Vagina (tissue), 2 donors: ENCODE measurements at regions not wholly inside any gene's neighbourhood (a gene's known extent, or its start where the extent isn't known, plus 50 kb on each side); places are given as distances from the start of the nearest gene placed in this dataset.

Experiments used
- DNase-seq, 2 donors: peaks; one replicate each; pipeline ENCODE4 v3.0.0-alpha.2; 2017; ENCODE audit errors: extremely low spot score in 2 of 2
- H3K27ac ChIP-seq: fragments of 200-600 bp; sonication (generic); one replicate; pipeline ENCODE4 v1.5.1; 2019
- H3K27me3 ChIP-seq: fragments of 200-600 bp; sonication (generic); one replicate; pipeline ENCODE4 v1.5.1; 2019
- H3K36me3 ChIP-seq, 2 donors: fragments of 200-600 bp; sonication (generic); one replicate each; pipeline ENCODE4 v1.5.1; 2017 to 2019
- H3K4me1 ChIP-seq: fragments of 200-600 bp; sonication (generic); one replicate; pipeline ENCODE4 v1.5.1; 2019
- H3K4me3 ChIP-seq, 2 donors: fragments of 200-600 bp; sonication (generic); 1 replicate in 1 of 2; 2 replicates in 1 of 2; pipeline ENCODE4 v1.5.1; 2016 to 2019
- H3K9me3 ChIP-seq: fragments of 200-600 bp; sonication (generic); one replicate; pipeline ENCODE4 v1.5.1; 2019
- CTCF ChIP-seq, 3 experiments: fragments of 450-650 bp in 2 of 3; fragments of 200-600 bp in 1 of 3; sonication (generic) in 1 of 3; IDR thresholded peaks; one replicate each; pipeline ENCODE4 v1.5.1; 2017 to 2019; ENCODE audit warnings: antibody characterized with exemption in 3 of 3, mild to moderate bottlenecking in 2 of 3, moderate library complexity in 2 of 3
- POLR2A ChIP-seq, 2 donors: fragments of 450-650 bp; IDR thresholded peaks; one replicate each; pipeline ENCODE4 v1.6.1; 2017; ENCODE audit warnings: antibody characterized with exemption in 2 of 2, mild to moderate bottlenecking in 2 of 2, moderate library complexity in 2 of 2
- POLR2AphosphoS5 ChIP-seq, 2 donors: sonication (generic); formaldehyde crosslinking; IDR thresholded peaks; one replicate each; pipeline ENCODE4 v1.9.0; 2017; ENCODE audit warnings: antibody characterized with exemption in 2 of 2, mild to moderate bottlenecking in 2 of 2, low read depth in 1 of 2; ENCODE audit not compliant: insufficient read depth in 1 of 2
- intact Hi-C: fragments of 100-400 bp; cut with DNase I; formaldehyde crosslinking; loops from one replicate; pipeline ENCODE4 v1.15.1; 2023

- TF ChIP-seq CTCF (IDR thresholded peaks at IDR 0.05) (no peak), POLR2AphosphoS5 (IDR thresholded peaks at IDR 0.05; ENCODE audit: insufficient read depth in 1 of 2, low read depth in 1 of 2) (no peak), POLR2A (IDR thresholded peaks at IDR 0.05) (no peak)
- Histone ChIP-seq H3K27me3 (no peaks in the 10 kb centered on the region), H3K4me1 (no peaks in the 10 kb centered on the region), H3K4me3 (no peak overlapping the region), H3K36me3 (no peaks in the 10 kb centered on the region), H3K9me3 (no peaks in the 10 kb centered on the region), H3K27ac (no peak overlapping the region)
- no peak for DNase-seq
- intact Hi-C loops: no loop called here
Measured at GRCh38 chr12:24111616-24112015, 162.1 kb upstream of the SOX5 start.

GRCh38 chr12:24111086-24111485 lies 161.6 kb upstream of the SOX5 start:
- no peak for DNase-seq
- H3K9me3 ChIP-seq: no peaks in the 10 kb centered on the region
- no peaks in the 10 kb centered on the region for H3K36me3 ChIP-seq
- H3K4me3 ChIP-seq: no peak overlapping the region
- H3K4me1 ChIP-seq: no peaks in the 10 kb centered on the region
- TF ChIP-seq CTCF (IDR thresholded peaks at IDR 0.05) (no peak), POLR2AphosphoS5 (IDR thresholded peaks at IDR 0.05; ENCODE audit: insufficient read depth in 1 of 2, low read depth in 1 of 2) (no peak), POLR2A (IDR thresholded peaks at IDR 0.05) (no peak)
- no peaks in the 10 kb centered on the region for H3K27me3 ChIP-seq
- intact Hi-C loops: no loop called here
- no peak overlapping the region for H3K27ac ChIP-seq

- intact Hi-C loops: no loop called here
- Histone ChIP-seq H3K4me1 (no peaks in the 10 kb centered on the region), H3K27ac (no peak overlapping the region), H3K36me3 (no peaks in the 10 kb centered on the region), H3K27me3 (no peaks in the 10 kb centered on the region), H3K4me3 (no peak overlapping the region), H3K9me3 (no peaks in the 10 kb centered on the region)
- no peak for DNase-seq
- TF ChIP-seq POLR2AphosphoS5 (IDR thresholded peaks at IDR 0.05; ENCODE audit: insufficient read depth in 1 of 2, low read depth in 1 of 2): no peak
- TF ChIP-seq CTCF (IDR thresholded peaks at IDR 0.05): peak; percentile 16 to 34 (median 24)
Measured at GRCh38 chr12:24109381-24110039, 160.0 kb upstream of the SOX5 start.

- Histone ChIP-seq H3K27ac (no peak overlapping the region), H3K9me3 (no peaks in the 10 kb centered on the region), H3K4me3 (no peak overlapping the region), H3K36me3 (no peaks in the 10 kb centered on the region), H3K27me3 (no peaks in the 10 kb centered on the region), H3K4me1 (no peaks in the 10 kb centered on the region)
- no peak for TF ChIP-seq CTCF (IDR thresholded peaks at IDR 0.05)
- TF ChIP-seq POLR2A (IDR thresholded peaks at IDR 0.05): no peak
- no peak for TF ChIP-seq POLR2AphosphoS5 (IDR thresholded peaks at IDR 0.05; ENCODE audit: insufficient read depth in 1 of 2, low read depth in 1 of 2)
- intact Hi-C loops: no loop called here
- no peak for DNase-seq
Measured at GRCh38 chr12:24102676-24103075, 153.2 kb upstream of the SOX5 start.

- DNase-seq: no peak
Measured at GRCh38 chr12:24099576-24099975, 150.1 kb upstream of the SOX5 start.

More at GRCh38 chr12:24099576-24099975, 150.1 kb upstream of the SOX5 start:
- no peaks in the 10 kb centered on the region for H3K9me3 ChIP-seq
- intact Hi-C loops: no loop called here
- TF ChIP-seq CTCF (IDR thresholded peaks at IDR 0.05) (no peak), POLR2AphosphoS5 (IDR thresholded peaks at IDR 0.05; ENCODE audit: insufficient read depth in 1 of 2, low read depth in 1 of 2) (no peak), POLR2A (IDR thresholded peaks at IDR 0.05) (no peak)
- H3K36me3 ChIP-seq: no peaks in the 10 kb centered on the region
- no peaks in the 10 kb centered on the region for H3K27me3 ChIP-seq
- no peak overlapping the region for H3K27ac ChIP-seq
- H3K4me1 ChIP-seq: no peaks in the 10 kb centered on the region
- no peak overlapping the region for H3K4me3 ChIP-seq
